OCI-LY7 (cell line): ENCODE measurements at regions not wholly inside any gene's neighbourhood (a gene's known extent, or its start where the extent isn't known, plus 50 kb on each side); places are given as distances from the start of the nearest gene placed in this dataset.

Source experiments
- BruUV-seq: library from RNA; stranded (reverse); fragments of 400-500 nt; replicated peaks from 2 replicates; lab custom pipeline; 2021; lab: Mats Ljungman, UMichigan
- CTCF ChIA-PET: fragments of 300-600 bp; sonication (Branson Sonifier 250); formaldehyde crosslinking; loops from one replicate; lab custom pipeline; 2022; ENCODE audit warnings: antibody characterized with exemption; ENCODE audit not compliant: unreplicated experiment; lab: Charles Lee
- POLR2A ChIA-PET: fragments of 300-600 bp; sonication (Branson Sonifier 250); formaldehyde crosslinking; loops from one replicate; lab custom pipeline; 2022; ENCODE audit warnings: antibody characterized with exemption; lab: Charles Lee
- DNase-seq: peaks from one replicate; pipeline ENCODE4 v3.0.0-alpha.2; 2015; ENCODE audit warnings: low spot score
- H2AFZ ChIP-seq: fragments of 200-600 bp; sonication (generic), shearing (Covaris generic); 2 replicates; pipeline ENCODE4 v1.6.1; 2014; ENCODE audit warnings: mild to moderate bottlenecking, antibody characterized with exemption, low read length, moderate library complexity
- H3K27ac ChIP-seq: fragments of 200-600 bp; sonication (generic); 2 replicates; pipeline ENCODE4 v1.5.1; 2014; ENCODE audit warnings: mixed run types, low read depth, mild to moderate bottlenecking, moderate library complexity, low read length, inconsistent platforms; ENCODE audit not compliant: poor library complexity, severe bottlenecking
- H3K36me3 ChIP-seq: fragments of 200-600 bp; sonication (generic); 2 replicates; pipeline ENCODE4 v1.6.1; 2014; ENCODE audit warnings: mild to moderate bottlenecking, antibody characterized with exemption, low read length, moderate library complexity, mixed read lengths; ENCODE audit not compliant: insufficient read depth
- H3K4me1 ChIP-seq: fragments of 200-600 bp; sonication (generic); 2 replicates; pipeline ENCODE4 v1.5.1; 2014; ENCODE audit warnings: mild to moderate bottlenecking, low read length; ENCODE audit not compliant: insufficient read depth, poor library complexity, severe bottlenecking
- H3K4me2 ChIP-seq: fragments of 200-600 bp; sonication (generic); 2 replicates; pipeline ENCODE4 v1.6.1; 2014; ENCODE audit warnings: mild to moderate bottlenecking, low read length
- H3K4me3 ChIP-seq: fragments of 200-600 bp; sonication (generic); 2 replicates; pipeline ENCODE4 v1.5.1; 2014; ENCODE audit warnings: mild to moderate bottlenecking, low read depth, low read length; ENCODE audit not compliant: poor library complexity, severe bottlenecking
- H3K79me2 ChIP-seq: fragments of 200-600 bp; sonication (generic); 2 replicates; pipeline ENCODE4 v1.6.1; 2016; ENCODE audit warnings: low read depth, mild to moderate bottlenecking, low read length, moderate library complexity, mixed read lengths; ENCODE audit not compliant: insufficient read depth
- H3K9me2 ChIP-seq: fragments of 200-600 bp; sonication (generic); 2 replicates; pipeline ENCODE4 v1.6.1; 2016; ENCODE audit warnings: mild to moderate bottlenecking, low read length, mixed read lengths; ENCODE audit not compliant: insufficient read depth
- H3K9me3 ChIP-seq: fragments of 200-600 bp; sonication (generic); 2 replicates; pipeline ENCODE4 v1.6.1; 2014; ENCODE audit warnings: mild to moderate bottlenecking, mixed run types, low read length, mixed read lengths
- H4K20me1 ChIP-seq: fragments of 200-600 bp; sonication (generic); 2 replicates; pipeline ENCODE4 v1.6.1; 2014; ENCODE audit warnings: mild to moderate bottlenecking, antibody characterized with exemption, low read length, moderate library complexity, mixed read lengths; ENCODE audit not compliant: insufficient read depth
- CTCF ChIP-seq: fragments of 200-600 bp; sonication (generic); conservative IDR thresholded peaks from 2 replicates; pipeline ENCODE4 v1.5.1; 2014; ENCODE audit warnings: mild to moderate bottlenecking, antibody characterized with exemption, low read length, moderate library complexity, mixed read lengths
- EZH2phosphoT487 ChIP-seq: fragments of 200-600 bp; sonication (generic); IDR thresholded peaks from 2 replicates; pipeline ENCODE4 v1.6.1; 2018; ENCODE audit warnings: low read depth, borderline replicate concordance, mild to moderate bottlenecking, mixed run types, antibody characterized with exemption, low read length, moderate library complexity, mixed read lengths
- intact Hi-C: fragments of 100-400 bp; cut with micrococcal nuclease; formaldehyde crosslinking; loops from one replicate; pipeline ENCODE4 v1.10.0; 2022; ENCODE audit not compliant: unreplicated experiment

GRCh38 chr15:31930967-31931366 is 99.3 kb upstream of the CHRNA7 start:
- intact Hi-C loops: no loop called here
- no peak overlapping the region for H3K27ac ChIP-seq
- no peaks in the 10 kb centered on the region for H3K4me1 ChIP-seq
- no peaks in the 10 kb centered on the region for H3K79me2 ChIP-seq
- H3K4me3 ChIP-seq: no peak overlapping the region
- DNase-seq: no peak
- H3K4me2 ChIP-seq: no peak overlapping the region
- BruUV-seq: no TSS peak
- no peaks in the 10 kb centered on the region for H4K20me1 ChIP-seq
- H3K9me2 ChIP-seq: no peaks in the 10 kb centered on the region
- H3K9me3 ChIP-seq: no peaks in the 10 kb centered on the region
- H3K36me3 ChIP-seq: no peaks in the 10 kb centered on the region
- no peak for TF ChIP-seq EZH2phosphoT487
- TF ChIP-seq CTCF: no peak
- no peak overlapping the region for H2AFZ ChIP-seq
- ChIA-PET POLR2A (no interaction called here), CTCF (no interaction called here)

GRCh38 chr15:31932576-31932975 is 97.7 kb upstream of the CHRNA7 start:
- no peak for DNase-seq
- Histone ChIP-seq H4K20me1 (no peaks in the 10 kb centered on the region), H3K4me2 (no peak overlapping the region), H2AFZ (no peak overlapping the region), H3K79me2 (no peaks in the 10 kb centered on the region), H3K4me3 (no peak overlapping the region), H3K4me1 (no peaks in the 10 kb centered on the region), H3K9me3 (no peaks in the 10 kb centered on the region), H3K27ac (no peak overlapping the region), H3K36me3 (no peaks in the 10 kb centered on the region), H3K9me2 (no peaks in the 10 kb centered on the region)
- TF ChIP-seq CTCF (no peak), EZH2phosphoT487 (no peak)
- ChIA-PET CTCF (no interaction called here), POLR2A (no interaction called here)
- intact Hi-C loops: no loop called here
- BruUV-seq: no TSS peak

GRCh38 chr15:31934821-31935220 is 95.5 kb upstream of the CHRNA7 start:
- no peaks in the 10 kb centered on the region for H3K36me3 ChIP-seq
- no peak for TF ChIP-seq CTCF

More at GRCh38 chr15:31934821-31935220, 95.5 kb upstream of the CHRNA7 start:
- no peaks in the 10 kb centered on the region for H3K9me2 ChIP-seq
- H2AFZ ChIP-seq: no peak overlapping the region
- H3K79me2 ChIP-seq: no peaks in the 10 kb centered on the region
- CTCF ChIA-PET: no interaction called here
- no peak overlapping the region for H3K4me3 ChIP-seq
- no TSS peak for BruUV-seq
- POLR2A ChIA-PET: interaction anchor here (1.3 kb wide), 1 partner anchor 49 kb away, joined by 3 read pairs; no protein-coding TSS in a partner anchor
- no peak for DNase-seq
- H4K20me1 ChIP-seq: no peaks in the 10 kb centered on the region
- no peaks in the 10 kb centered on the region for H3K4me1 ChIP-seq
- intact Hi-C loops: no loop called here
- no peak overlapping the region for H3K27ac ChIP-seq
- no peaks in the 10 kb centered on the region for H3K9me3 ChIP-seq
- no peak overlapping the region for H3K4me2 ChIP-seq
